GM12874 (cell line): ENCODE measurements at regions not wholly inside any gene's neighbourhood (a gene's known extent, or its start where the extent isn't known, plus 50 kb on each side); places are given as distances from the start of the nearest gene placed in this dataset.

Source experiments
- TF ChIP-seq, protein P1 (sequence below): IDR thresholded peaks from 2 replicates; pipeline ENCODE4 v1.5.1; 2011; ENCODE audit warnings: low read depth, mild to moderate bottlenecking, control low read depth, low read length, moderate library complexity; ENCODE audit not compliant: insufficient read depth

DNA sequence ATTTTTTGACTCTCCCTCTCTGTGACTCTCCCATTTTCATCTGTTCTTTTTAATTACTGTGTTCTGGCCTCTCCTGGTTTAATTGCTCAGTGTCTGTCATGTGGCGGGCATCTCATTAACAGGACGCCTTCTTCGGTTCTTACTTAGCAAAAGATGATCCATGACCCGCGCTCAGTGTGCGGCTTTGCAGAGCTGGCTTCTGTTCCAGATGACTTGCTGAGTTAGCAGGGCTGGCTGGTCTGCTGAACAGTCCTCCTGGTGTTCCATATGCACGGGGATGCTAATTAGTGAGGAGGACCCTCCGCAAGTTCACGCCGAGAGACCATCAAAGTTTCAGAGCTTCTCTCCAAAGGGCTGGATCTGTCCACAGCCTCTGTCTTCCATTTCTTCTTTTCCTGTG lies 258.6 kb upstream of the MKI67 start:
- TF ChIP-seq, protein P1, sequence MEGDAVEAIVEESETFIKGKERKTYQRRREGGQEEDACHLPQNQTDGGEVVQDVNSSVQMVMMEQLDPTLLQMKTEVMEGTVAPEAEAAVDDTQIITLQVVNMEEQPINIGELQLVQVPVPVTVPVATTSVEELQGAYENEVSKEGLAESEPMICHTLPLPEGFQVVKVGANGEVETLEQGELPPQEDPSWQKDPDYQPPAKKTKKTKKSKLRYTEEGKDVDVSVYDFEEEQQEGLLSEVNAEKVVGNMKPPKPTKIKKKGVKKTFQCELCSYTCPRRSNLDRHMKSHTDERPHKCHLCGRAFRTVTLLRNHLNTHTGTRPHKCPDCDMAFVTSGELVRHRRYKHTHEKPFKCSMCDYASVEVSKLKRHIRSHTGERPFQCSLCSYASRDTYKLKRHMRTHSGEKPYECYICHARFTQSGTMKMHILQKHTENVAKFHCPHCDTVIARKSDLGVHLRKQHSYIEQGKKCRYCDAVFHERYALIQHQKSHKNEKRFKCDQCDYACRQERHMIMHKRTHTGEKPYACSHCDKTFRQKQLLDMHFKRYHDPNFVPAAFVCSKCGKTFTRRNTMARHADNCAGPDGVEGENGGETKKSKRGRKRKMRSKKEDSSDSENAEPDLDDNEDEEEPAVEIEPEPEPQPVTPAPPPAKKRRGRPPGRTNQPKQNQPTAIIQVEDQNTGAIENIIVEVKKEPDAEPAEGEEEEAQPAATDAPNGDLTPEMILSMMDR: no peak

DNA sequence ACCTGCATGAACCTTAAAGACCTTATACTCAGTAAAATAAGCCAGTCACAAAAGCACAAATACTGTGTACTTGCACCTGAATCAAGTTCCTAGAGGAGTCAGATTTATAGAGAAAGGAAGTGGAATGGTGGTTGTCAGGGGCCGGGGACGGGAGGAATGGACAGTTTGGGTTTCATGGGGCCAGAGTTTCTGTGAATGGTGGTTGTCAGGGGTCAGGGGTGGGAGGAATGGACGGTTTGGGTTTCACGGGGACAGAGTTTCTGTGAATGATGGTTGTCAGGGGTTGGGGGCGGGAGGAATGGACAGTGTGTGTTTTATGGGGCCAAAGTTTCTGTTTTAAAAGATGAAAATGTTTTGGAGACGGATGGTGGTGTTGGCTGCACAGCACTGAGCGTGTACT lies 260.0 kb upstream of the MKI67 start:
- TF ChIP-seq, protein P1: no peak

GRCh38 chr10:128386816-128387604 lies 260.8 kb upstream of the MKI67 start:
- TF ChIP-seq, protein P1: no peak

DNA sequence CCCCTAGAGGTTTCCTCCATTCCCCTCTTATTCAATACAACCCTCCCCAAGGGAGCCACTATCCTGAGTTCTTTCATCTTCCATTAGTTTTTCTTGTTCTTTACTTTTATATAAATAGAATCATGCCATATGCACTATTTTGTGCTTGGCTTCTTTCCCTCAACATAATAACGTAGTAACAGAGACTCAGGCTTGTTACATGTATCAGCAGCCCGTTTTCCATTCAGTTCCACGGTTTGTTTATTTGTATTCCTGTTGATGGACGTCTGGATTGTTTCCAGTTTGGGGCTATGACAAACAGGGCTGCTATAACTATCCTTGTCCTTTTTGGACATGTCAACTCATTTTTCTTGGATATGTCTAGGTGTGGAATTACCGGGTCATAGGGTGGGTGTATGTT lies 264.4 kb upstream of the MKI67 start:
- TF ChIP-seq, protein P1: no peak

DNA sequence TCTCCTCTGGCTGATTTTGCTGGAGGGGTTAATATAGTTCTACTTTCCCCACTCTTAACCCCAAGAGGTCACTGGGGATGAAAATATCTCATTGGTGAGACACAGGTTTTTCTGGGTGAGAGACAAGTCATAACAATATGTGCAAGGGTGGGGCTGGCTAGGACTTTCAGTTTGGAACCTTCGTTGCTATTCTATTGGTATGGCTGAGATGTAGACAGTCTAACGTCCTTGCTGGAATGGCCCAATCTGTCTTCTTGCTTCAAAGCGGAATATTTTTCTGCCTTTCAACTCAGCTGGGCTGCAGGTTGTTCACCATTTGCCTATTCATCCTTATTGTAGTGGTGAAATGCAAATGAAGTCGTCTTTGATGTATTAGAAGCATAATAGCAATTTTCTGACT lies 267.3 kb upstream of the MKI67 start:
- TF ChIP-seq, protein P1: no peak

DNA sequence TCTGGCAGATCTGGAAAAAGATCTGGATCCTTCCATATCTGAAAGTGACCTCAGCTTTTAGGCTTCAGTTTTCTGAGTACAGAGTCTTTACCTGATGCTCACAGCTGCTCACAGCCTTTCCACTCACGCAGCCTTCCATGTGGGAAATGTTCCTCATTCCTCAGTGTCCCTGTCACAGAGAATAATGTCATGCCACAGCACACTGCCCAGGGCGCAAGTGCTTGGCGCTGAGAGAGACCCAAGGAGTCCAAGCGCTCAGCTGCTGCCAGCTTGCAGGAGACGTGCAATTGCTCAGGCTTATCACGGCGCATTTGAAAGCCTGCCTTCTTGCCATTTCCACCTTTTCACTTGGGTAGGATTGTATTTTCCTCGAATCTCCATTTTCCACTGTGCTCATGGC lies 271.9 kb upstream of the MKI67 start:
- TF ChIP-seq, protein P1: no peak

DNA sequence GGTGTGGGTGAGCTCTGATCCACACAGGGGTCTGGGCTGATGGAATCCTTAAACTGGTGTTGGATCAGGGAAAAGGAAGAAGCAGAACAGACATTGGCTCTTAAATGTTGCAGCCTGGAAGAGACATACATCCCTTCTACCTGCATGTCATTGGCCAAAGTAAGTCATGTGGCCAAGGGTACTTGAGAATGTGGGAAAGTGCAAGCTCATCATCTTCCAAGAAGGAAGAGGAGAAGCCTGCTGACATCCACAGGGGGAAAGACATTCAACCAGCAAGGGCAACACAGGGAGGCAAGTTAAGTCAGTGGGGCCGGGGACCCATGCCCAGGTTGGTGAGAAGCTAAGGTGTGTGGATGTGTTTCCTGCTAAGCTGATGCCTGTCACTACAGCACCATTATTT lies 272.8 kb upstream of the MKI67 start:
- TF ChIP-seq, protein P1: no peak
